BE2C (cell line): ENCODE measurements at regions not wholly inside any gene's neighbourhood (a gene's known extent, or its start where the extent isn't known, plus 50 kb on each side); places are given as distances from the start of the nearest gene placed in this dataset.

Experiments
- DNase-seq: peaks from one replicate; pipeline ENCODE4 v3.0.0-alpha.2; 2020
- H3K27me3 ChIP-seq: fragments of 250-450 bp; sonication (Bioruptor Pico); 2 replicates; pipeline ENCODE4 v1.5.1; 2020; ENCODE audit warnings: mild to moderate bottlenecking
- H3K36me3 ChIP-seq: fragments of 250-450 bp; sonication (Bioruptor Pico); 2 replicates; pipeline ENCODE4 v1.5.1; 2020; ENCODE audit warnings: mild to moderate bottlenecking
- H3K4me1 ChIP-seq: fragments of 250-450 bp; sonication (Bioruptor Pico); 2 replicates; pipeline ENCODE4 v1.5.1; 2020
- H3K4me3 ChIP-seq: 2 replicates; pipeline ENCODE4 v1.5.1; 2011; ENCODE audit warnings: low read depth, low read length
- H3K9me3 ChIP-seq: fragments of 250-450 bp; sonication (Bioruptor Pico); 2 replicates; pipeline ENCODE4 v1.5.1; 2020
- CTCF ChIP-seq: IDR thresholded peaks from 2 replicates; pipeline ENCODE4 v1.5.1; 2012; ENCODE audit warnings: mild to moderate bottlenecking, low read depth, low read length

DNA sequence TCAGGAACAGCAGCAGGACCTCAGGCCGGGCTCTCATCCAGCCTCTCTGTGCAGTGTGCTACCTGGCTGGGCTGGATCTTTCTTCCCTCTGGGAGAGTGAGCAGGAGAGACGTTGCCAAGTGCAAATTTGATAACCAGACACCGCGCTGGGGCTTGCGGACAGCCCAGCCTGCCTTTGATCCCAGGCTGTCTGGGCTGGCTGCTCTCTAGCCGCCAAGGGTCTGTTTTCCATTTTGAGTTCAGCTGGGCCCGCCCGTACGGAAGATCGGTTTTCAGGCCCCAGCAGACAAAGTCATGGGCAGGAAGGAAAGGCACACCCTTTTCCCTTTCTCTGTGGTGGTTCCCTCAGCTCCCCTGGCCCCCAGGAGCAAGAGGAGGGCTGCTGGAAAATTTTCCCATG lies 90.2 kb downstream of the CPZ start:
- no peaks in the 10 kb centered on the region for H3K9me3 ChIP-seq
- H3K36me3 ChIP-seq: no peaks in the 10 kb centered on the region
- peak; percentile 45 for DNase-seq
- TF ChIP-seq CTCF: no peak
- H3K4me1 ChIP-seq: no peaks in the 10 kb centered on the region
- no peaks in the 10 kb centered on the region for H3K27me3 ChIP-seq
- H3K4me3 ChIP-seq: no peak overlapping the region

GRCh38 chr4:8682296-8682695 lies 89.7 kb downstream of the CPZ start:
- H3K4me1 ChIP-seq: no peaks in the 10 kb centered on the region
- no peak for DNase-seq
- TF ChIP-seq CTCF: no peak
- H3K27me3 ChIP-seq: no peaks in the 10 kb centered on the region
- no peak overlapping the region for H3K4me3 ChIP-seq
- H3K36me3 ChIP-seq: no peaks in the 10 kb centered on the region
- no peaks in the 10 kb centered on the region for H3K9me3 ChIP-seq

GRCh38 chr4:8681391-8681790 lies 88.8 kb downstream of the CPZ start:
- Histone ChIP-seq H3K36me3 (no peaks in the 10 kb centered on the region), H3K4me1 (no peaks in the 10 kb centered on the region), H3K27me3 (no peaks in the 10 kb centered on the region), H3K9me3 (no peaks in the 10 kb centered on the region), H3K4me3 (no peak overlapping the region)
- TF ChIP-seq CTCF: no peak
- DNase-seq: no peak

DNA sequence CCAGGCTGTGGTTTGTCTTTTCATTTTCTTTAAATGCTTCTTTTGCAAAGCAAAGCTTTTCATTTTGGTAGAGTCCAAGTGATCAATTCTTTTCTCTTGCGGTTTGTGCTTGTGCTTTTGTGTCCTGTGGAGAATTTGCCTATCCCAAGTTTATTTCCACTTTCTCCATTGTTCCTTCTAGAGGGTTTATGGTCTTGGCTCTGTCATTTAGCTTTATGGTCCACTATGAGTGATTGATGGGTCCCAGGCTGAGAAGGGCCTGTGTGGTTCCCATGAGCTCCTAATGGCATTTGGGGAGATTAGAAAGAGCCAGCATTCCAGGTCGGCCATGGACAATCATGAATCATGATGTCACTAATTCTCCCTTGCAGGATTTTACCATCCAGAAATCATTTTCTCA lies 86.5 kb downstream of the CPZ start:
- H3K36me3 ChIP-seq: no peaks in the 10 kb centered on the region
- no peak overlapping the region for H3K4me3 ChIP-seq
- DNase-seq: no peak
- no peaks in the 10 kb centered on the region for H3K4me1 ChIP-seq
- H3K9me3 ChIP-seq: no peaks in the 10 kb centered on the region
- no peak for TF ChIP-seq CTCF
- H3K27me3 ChIP-seq: no peaks in the 10 kb centered on the region

DNA sequence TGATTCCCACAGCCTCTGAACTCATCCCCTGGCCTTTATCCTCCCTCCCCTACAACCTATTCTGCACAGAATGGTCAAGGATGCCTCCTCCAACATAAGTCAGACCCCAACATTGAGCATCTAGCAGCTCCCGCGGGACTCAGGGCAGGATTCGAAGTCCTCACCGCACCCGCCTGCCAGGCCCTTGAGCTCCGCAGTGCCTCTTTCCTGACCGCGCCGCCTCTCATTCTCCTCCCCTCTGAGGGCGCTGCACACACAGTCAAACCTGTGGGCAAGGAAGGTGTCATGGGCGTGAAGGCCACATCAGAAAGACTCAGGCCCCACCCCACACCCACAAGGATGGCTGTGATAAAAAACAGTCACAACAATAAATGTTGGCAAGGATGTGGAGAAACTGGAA lies 84.1 kb downstream of the CPZ start:
- Histone ChIP-seq H3K27me3 (no peaks in the 10 kb centered on the region), H3K4me3 (no peak overlapping the region), H3K36me3 (no peaks in the 10 kb centered on the region), H3K4me1 (no peaks in the 10 kb centered on the region), H3K9me3 (no peaks in the 10 kb centered on the region)
- DNase-seq: no peak
- no peak for TF ChIP-seq CTCF

- no peak overlapping the region for H3K4me3 ChIP-seq
- DNase-seq: no peak
- no peaks in the 10 kb centered on the region for H3K36me3 ChIP-seq
- H3K4me1 ChIP-seq: no peaks in the 10 kb centered on the region
- H3K27me3 ChIP-seq: peaks cover 6% of the 10 kb centered on the region; the same call in 1 of the 2 replicates
- TF ChIP-seq CTCF: no peak
- no peaks in the 10 kb centered on the region for H3K9me3 ChIP-seq
Observed at GRCh38 chr4:8675906-8676305, 83.3 kb downstream of the CPZ start.
